Lung (tissue), 11 donors: ENCODE measurements at regions not wholly inside any gene's neighbourhood (a gene's known extent, or its start where the extent isn't known, plus 50 kb on each side); places are given as distances from the start of the nearest gene placed in this dataset.

Source experiments
- ATAC-seq: fragments of 200-7000 bp; cut with Tn5 transposase; one replicate; pipeline ENCODE4 v1.9.1; 2020; ENCODE audit warnings: moderate number of reproducible peaks; ENCODE audit not compliant: insufficient read depth, low FRiP score
- DNase-seq, 3 donors: peaks; one replicate each; pipeline ENCODE4 v3.0.0-alpha.2; 2013 to 2017
- H3K27ac ChIP-seq, 2 donors: one replicate each; pipeline ENCODE4 v1.5.1; 2013; ENCODE audit warnings: mild to moderate bottlenecking in 2 of 2, moderate library complexity in 2 of 2, control low read depth in 1 of 2, inconsistent platforms in 1 of 2, low read depth in 1 of 2, low read length in 1 of 2
- H3K27me3 ChIP-seq, 3 donors: one replicate each; pipeline ENCODE4 v1.5.1; 2013; ENCODE audit warnings: low read length in 2 of 3; ENCODE audit not compliant: control insufficient read depth in 3 of 3, insufficient read depth in 3 of 3
- H3K36me3 ChIP-seq, 4 donors: one replicate each; pipeline ENCODE4 v1.5.1; 2013; ENCODE audit warnings: low read length in 4 of 4, mild to moderate bottlenecking in 1 of 4, moderate library complexity in 1 of 4; ENCODE audit not compliant: control insufficient read depth in 4 of 4, insufficient read depth in 4 of 4
- H3K4me1 ChIP-seq, 5 donors: one replicate each; pipeline ENCODE4 v1.5.1; 2013; ENCODE audit warnings: low read length in 5 of 5, mild to moderate bottlenecking in 2 of 5, moderate library complexity in 1 of 5; ENCODE audit not compliant: control insufficient read depth in 5 of 5, insufficient read depth in 5 of 5
- H3K4me3 ChIP-seq: one replicate; pipeline ENCODE4 v1.5.1; 2013; ENCODE audit warnings: mild to moderate bottlenecking, control low read depth, moderate library complexity
- H3K9ac ChIP-seq, 2 donors: one replicate each; pipeline ENCODE4 v1.5.1; 2013; ENCODE audit warnings: low read length in 2 of 2, control low read depth in 1 of 2; ENCODE audit not compliant: insufficient read depth in 1 of 2
- H3K9me3 ChIP-seq, 4 donors: one replicate each; pipeline ENCODE4 v1.5.1; 2013; ENCODE audit warnings: low read length in 3 of 4, mild to moderate bottlenecking in 1 of 4, moderate library complexity in 1 of 4; ENCODE audit not compliant: control insufficient read depth in 4 of 4, insufficient read depth in 3 of 4
- WGBS, 2 donors: extraction: QIAGEN DNeasy Blood & Tissue Kit; methylation state at CpG; one replicate each; pipeline ENCODE4 v1.1.7; 2013; 5-methylcytosine and 5-hydroxymethylcytosine counted together
- TF ChIP-seq, protein P1 (sequence below): IDR thresholded peaks from 2 replicates; pipeline ENCODE4 v1.5.1; 2012; ENCODE audit warnings: mild to moderate bottlenecking; ENCODE audit errors: control extremely low read depth, extremely low read depth
- donor health status: control.
- donor health status: control.
- donor health status: Bipolar disorder and iron deficiency.
- donor health status: healthy.
- donor health status: DM: yes; HTN: yes; CAD: no.

DNA sequence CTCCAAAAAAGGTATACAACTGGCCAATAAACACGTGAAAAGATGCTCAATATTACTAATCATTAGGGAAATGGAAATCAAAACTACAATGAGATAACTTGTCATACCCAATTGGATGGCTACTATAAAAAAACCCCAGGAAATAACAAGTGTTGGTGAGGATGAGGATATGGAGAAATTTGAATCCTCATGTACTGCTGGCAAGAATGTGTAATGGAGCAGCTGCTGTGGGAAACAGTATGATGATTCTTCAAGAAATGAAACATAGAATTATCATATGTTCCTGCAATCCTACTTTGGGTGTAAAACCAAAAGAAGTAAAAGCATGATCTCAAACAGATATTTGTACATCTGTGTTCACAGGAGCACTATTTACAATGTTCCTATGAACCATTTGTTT is 67.4 kb downstream of the RPLP1 start:
- no peaks in the 10 kb centered on the region for H3K9me3 ChIP-seq
- no peak overlapping the region for H3K4me3 ChIP-seq
- H3K36me3 ChIP-seq = no peaks in the 10 kb centered on the region
- H3K9ac ChIP-seq = no peak overlapping the region
- DNase-seq (no peak), ATAC-seq (no peak)
- H3K4me1 ChIP-seq = no peaks in the 10 kb centered on the region
- TF ChIP-seq, protein P1, sequence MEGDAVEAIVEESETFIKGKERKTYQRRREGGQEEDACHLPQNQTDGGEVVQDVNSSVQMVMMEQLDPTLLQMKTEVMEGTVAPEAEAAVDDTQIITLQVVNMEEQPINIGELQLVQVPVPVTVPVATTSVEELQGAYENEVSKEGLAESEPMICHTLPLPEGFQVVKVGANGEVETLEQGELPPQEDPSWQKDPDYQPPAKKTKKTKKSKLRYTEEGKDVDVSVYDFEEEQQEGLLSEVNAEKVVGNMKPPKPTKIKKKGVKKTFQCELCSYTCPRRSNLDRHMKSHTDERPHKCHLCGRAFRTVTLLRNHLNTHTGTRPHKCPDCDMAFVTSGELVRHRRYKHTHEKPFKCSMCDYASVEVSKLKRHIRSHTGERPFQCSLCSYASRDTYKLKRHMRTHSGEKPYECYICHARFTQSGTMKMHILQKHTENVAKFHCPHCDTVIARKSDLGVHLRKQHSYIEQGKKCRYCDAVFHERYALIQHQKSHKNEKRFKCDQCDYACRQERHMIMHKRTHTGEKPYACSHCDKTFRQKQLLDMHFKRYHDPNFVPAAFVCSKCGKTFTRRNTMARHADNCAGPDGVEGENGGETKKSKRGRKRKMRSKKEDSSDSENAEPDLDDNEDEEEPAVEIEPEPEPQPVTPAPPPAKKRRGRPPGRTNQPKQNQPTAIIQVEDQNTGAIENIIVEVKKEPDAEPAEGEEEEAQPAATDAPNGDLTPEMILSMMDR = no peak
- H3K27ac ChIP-seq = no peak overlapping the region
- WGBS, 2 donors = 51 to 67% methylated on average over 1 of the region's 1 CpG
- peaks cover 0 to 2% (median 0%) of the 10 kb centered on the region in 3 donors for H3K27me3 ChIP-seq

GRCh38 chr15:69522361-69522760 is 69.7 kb downstream of the RPLP1 start:
- 95% methylated on average over 2 of the region's 2 CpGs for WGBS, 2 donors
- Histone ChIP-seq H3K27ac (no peak overlapping the region), H3K4me3 (no peak overlapping the region), H3K4me1 (no peaks in the 10 kb centered on the region), H3K9me3 (peaks cover 0 to 1% (median 0%) of the 10 kb centered on the region in 4 donors), H3K36me3 (no peaks in the 10 kb centered on the region), H3K27me3 (peaks cover 0 to 2% (median 0%) of the 10 kb centered on the region in 3 donors), H3K9ac (no peak overlapping the region)
- TF ChIP-seq, protein P1 = no peak
- DNase-seq = no peak
- no peak for ATAC-seq

DNA sequence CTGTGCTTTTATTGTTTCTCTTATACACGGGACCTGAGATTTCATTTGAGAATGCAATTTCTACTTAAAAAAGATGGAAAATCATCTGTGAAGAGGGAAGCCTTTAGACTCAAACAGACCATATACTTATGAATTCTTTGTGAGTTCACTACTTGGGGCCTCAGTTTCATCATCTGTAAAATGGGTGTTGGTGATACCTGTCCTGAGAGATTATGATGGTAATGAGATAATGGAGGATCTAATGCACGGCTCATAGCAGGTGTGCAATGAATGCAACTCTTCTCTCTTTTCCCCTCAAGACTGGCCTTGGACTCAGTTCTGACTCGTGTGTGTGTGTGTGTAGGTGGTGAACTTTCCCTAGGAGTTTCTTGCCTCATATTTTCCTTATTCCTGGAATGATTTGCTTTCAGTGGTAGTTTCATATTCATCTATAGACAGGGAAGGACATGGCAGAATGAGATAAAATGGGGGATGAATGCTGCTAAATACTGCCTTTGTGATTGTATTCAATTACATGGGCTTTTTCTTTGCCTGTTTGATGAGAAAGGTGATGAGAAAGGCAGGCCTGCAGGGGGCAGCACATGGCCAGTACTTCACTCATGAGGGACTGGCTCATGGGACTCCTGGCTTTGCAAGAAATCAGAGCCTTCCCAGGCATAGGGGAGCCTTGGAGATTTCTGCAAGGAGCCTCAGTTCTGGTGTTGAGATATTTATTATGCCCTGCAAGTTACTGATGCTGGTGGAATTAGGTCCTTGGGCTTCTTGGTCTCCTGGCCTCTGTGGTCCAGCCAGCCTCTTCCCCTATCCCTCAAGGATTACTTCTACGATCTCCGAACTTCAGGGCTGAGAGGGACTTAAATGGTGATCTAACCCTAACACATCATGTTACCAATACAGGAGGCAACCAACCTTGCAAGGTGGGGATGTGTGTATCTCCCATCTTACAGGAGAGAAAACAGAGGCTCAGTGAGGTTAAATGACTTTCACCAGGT is 70.7 kb downstream of the RPLP1 start:
- no peak overlapping the region for H3K27ac ChIP-seq

More for the DNA sequence above, 70.7 kb downstream of the RPLP1 start:
- Histone ChIP-seq H3K4me3 (no peak overlapping the region), H3K27me3 (peaks cover 0 to 2% (median 0%) of the 10 kb centered on the region in 3 donors), H3K9me3 (peaks cover 0 to 1% (median 0%) of the 10 kb centered on the region in 4 donors), H3K9ac (no peak overlapping the region), H3K36me3 (no peaks in the 10 kb centered on the region), H3K4me1 (no peaks in the 10 kb centered on the region)
- TF ChIP-seq, protein P1 = peak; percentile 53
- 83 to 89% methylated on average over 5 of the region's 5 CpGs for WGBS, 2 donors
- ATAC-seq (no peak), DNase-seq (peak; percentile 84 to 89 (median 88))
